Right atrium auricular region (tissue), 2 donors: ENCODE measurements at regions not wholly inside any gene's neighbourhood (a gene's known extent, or its start where the extent isn't known, plus 50 kb on each side); places are given as distances from the start of the nearest gene placed in this dataset.
"Not testable (repeated sequence)": the region's sequence is repeated elsewhere in the genome, so short reads cannot be mapped to it uniquely, and the experiment has no call there.

ENCODE experiments used
- DNase-seq: peaks from one replicate; pipeline ENCODE4 v3.0.0-alpha.2; 2019; ENCODE audit warnings: low spot score
- H3K27ac ChIP-seq, 2 donors: fragments of 200-600 bp; sonication (generic); 1 replicate in 1 of 2; 2 replicates in 1 of 2; pipeline ENCODE4 v1.5.1; 2016 to 2019
- H3K27me3 ChIP-seq, 2 donors: fragments of 200-600 bp; sonication (generic); one replicate each; pipeline versions ENCODE4 v1.5.1 to v1.6.0; 2017 to 2019
- H3K36me3 ChIP-seq: fragments of 200-600 bp; sonication (generic); one replicate; pipeline ENCODE4 v1.5.1; 2016
- H3K4me1 ChIP-seq, 2 donors: fragments of 200-600 bp; sonication (generic); one replicate each; pipeline versions ENCODE4 v1.5.1 to v1.6.0; 2017 to 2019
- H3K4me3 ChIP-seq, 2 donors: fragments of 200-600 bp; sonication (generic); 1 replicate in 1 of 2; 2 replicates in 1 of 2; pipeline ENCODE4 v1.5.1; 2017 to 2019; ENCODE audit warnings: mild to moderate bottlenecking in 1 of 2, moderate library complexity in 1 of 2
- H3K9me3 ChIP-seq, 2 donors: fragments of 200-600 bp; sonication (generic); one replicate each; pipeline ENCODE4 v1.5.1; 2019
- CTCF ChIP-seq, 2 donors: fragments of 200-600 bp; sonication (generic); IDR thresholded peaks; one replicate each; pipeline ENCODE4 v1.5.1; 2019; ENCODE audit warnings: antibody characterized with exemption in 2 of 2

DNA sequence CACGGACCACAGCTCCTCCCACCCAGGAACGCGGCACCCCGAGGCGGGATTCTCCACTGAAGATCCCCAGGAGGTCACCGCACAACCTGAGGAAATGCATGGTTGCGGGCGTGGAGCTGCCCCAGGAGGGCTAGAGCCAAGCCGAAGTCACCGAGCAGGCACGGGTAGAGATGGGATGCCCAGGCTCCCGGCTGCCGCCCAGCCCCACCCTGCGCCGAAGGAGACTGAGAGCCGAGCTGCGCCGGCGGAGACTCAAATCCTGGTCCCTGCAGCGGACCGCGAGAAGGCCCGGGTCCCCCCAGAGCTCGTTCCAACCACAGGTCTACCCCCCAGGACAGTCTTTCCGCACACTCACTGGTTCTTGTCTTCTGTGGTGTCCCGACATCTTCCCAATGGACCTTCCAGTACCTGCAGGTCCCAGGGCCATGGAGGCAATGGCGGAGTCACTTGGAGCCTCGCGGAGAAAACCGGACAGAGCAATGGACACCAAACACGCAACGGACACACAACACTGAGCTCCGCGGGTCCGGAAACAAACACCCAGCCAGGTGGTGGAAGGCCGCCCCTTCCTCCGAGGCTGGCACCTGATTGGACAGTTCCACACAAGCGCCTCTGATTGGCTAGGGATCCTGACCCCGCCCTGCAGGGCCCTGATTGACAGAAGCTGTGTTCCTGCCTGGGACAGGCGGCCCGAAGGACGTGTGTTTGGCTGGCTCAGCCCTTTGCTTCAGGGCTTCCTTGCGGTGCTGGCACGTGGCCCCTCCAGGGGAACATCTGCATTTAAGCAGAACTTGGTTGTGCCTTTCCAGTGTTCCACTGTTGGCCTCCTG is 331.9 kb upstream of the NUPR2 start:
- H3K4me3 ChIP-seq, result peak overlapping the region in 1 of 2 donors; percentile 14
- no peaks in the 10 kb centered on the region for H3K4me1 ChIP-seq
- H3K27me3 ChIP-seq, result no peaks in the 10 kb centered on the region
- H3K36me3 ChIP-seq, result no peaks in the 10 kb centered on the region
- peaks cover 18 to 92% of the 10 kb centered on the region in 2 donors for H3K9me3 ChIP-seq
- no peak for DNase-seq
- TF ChIP-seq CTCF (IDR thresholded peaks at IDR 0.05), result no peak
- H3K27ac ChIP-seq, result no peak overlapping the region

- H3K4me3 ChIP-seq, H3K27me3 ChIP-seq, H3K36me3 ChIP-seq, H3K9me3 ChIP-seq, H3K27ac ChIP-seq, H3K4me1 ChIP-seq, DNase-seq: not testable (repeated sequence)
Measured at GRCh38 chr7:56420528-56420927, 304.3 kb upstream of the NUPR2 start.

DNA sequence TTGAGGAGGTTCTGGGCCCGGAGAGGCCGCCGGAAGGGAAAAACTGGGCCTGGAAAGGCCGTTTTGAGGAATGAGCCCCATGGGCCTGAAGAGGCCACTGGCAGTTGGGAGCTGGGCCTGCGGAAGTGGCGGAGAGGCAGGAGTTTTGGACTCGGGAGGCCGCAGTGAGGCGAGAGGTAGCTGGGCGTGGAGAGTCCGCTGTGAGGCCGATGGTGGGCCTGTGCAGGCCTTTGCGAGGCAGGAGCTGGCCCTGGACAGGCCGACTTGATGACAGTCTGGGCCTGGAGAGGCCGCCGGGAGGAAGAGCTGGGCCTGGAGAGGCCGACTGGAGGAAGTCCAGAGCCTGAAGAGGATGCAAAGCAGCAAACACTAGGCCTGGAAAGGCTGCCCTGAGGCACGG is 259.0 kb upstream of the NUPR2 start:
- Histone ChIP-seq H3K4me3 (no peak overlapping the region), H3K4me1 (no peaks in the 10 kb centered on the region), H3K9me3 (peaks cover 0 to 8% of the 10 kb centered on the region in 2 donors), H3K27me3 (no peaks in the 10 kb centered on the region), H3K27ac (no peak overlapping the region), H3K36me3 (no peaks in the 10 kb centered on the region)
- DNase-seq, result no peak
- no peak for TF ChIP-seq CTCF (IDR thresholded peaks at IDR 0.05)

DNA sequence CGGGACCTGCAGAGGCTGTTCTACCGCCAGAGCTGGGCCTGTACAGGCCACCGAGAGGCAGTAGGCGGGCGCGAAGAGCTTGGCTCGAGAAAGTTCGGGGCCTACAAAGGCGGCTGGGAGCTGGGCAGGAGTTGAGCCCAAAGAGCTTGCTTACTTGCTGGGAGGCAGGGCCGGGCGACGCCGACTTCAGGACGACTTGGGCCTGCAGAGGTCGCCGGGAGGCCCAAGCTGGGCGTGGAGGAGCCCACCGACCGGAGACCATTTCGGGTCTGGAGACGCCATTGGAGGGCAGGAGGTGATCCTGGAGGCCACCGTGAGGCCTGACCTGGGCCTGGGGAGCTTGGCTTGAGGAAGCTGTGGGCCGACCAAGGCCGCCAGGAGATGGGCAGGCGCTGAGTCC is 258.4 kb upstream of the NUPR2 start:
- DNase-seq, H3K27me3 ChIP-seq, H3K36me3 ChIP-seq, H3K4me1 ChIP-seq, H3K4me3 ChIP-seq, H3K9me3 ChIP-seq, H3K27ac ChIP-seq: not testable (repeated sequence)

GRCh38 chr7:56373314-56373713 is 257.1 kb upstream of the NUPR2 start:
- not testable (repeated sequence) for H3K9me3 ChIP-seq, H3K27me3 ChIP-seq, H3K4me1 ChIP-seq, H3K27ac ChIP-seq, H3K36me3 ChIP-seq, H3K4me3 ChIP-seq
- peak; percentile 94 for DNase-seq

DNA sequence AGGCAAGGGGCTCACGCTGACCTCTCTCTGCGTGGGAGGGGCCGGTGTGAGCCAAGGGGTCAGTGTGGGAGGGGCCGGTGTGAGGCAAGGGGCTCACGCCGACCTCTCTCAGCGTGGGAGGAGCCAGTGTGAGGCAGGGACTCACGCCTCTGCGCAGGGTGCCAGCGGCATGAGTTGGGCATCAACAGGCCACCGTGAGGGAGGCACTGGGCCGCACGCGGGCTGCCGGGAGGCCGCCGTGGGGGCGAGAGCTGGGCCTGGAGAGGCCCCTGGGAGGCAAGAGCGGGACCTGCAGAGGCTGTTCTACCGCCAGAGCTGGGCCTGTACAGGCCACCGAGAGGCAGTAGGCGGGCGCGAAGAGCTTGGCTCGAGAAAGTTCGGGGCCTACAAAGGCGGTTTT is 255.6 kb upstream of the NUPR2 start:
- DNase-seq, result peak; percentile 81
- H3K27me3 ChIP-seq, H3K4me3 ChIP-seq, H3K27ac ChIP-seq, H3K36me3 ChIP-seq, H3K4me1 ChIP-seq, H3K9me3 ChIP-seq: not testable (repeated sequence)

DNA sequence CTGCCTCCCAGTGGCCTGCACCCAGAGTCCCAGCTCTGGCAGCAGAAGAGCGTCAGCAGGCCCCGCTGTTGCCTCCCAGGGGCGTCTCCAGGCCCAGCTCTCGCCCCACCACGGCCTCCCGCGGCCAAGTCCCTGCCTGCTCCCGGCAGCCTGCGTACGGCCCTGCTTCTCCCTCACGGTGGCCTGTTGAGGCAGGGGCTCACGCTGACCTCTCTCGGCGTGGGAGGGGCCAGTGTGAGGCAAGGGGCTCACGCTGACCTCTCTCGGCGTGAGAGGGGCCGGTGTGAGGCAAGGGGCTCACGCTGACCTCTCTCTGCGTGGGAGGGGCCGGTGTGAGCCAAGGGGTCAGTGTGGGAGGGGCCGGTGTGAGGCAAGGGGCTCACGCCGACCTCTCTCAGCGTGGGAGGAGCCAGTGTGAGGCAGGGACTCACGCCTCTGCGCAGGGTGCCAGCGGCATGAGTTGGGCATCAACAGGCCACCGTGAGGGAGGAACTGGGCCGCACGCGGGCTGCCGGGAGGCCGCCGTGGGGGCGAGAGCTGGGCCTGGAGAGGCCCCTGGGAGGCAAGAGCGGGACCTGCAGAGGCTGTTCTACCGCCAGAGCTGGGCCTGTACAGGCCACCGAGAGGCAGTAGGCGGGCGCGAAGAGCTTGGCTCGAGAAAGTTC is 254.1 kb upstream of the NUPR2 start:
- not testable (repeated sequence) for H3K27ac ChIP-seq, H3K4me1 ChIP-seq, H3K36me3 ChIP-seq, H3K9me3 ChIP-seq, H3K4me3 ChIP-seq, DNase-seq, H3K27me3 ChIP-seq

- H3K4me1 ChIP-seq, H3K4me3 ChIP-seq, H3K36me3 ChIP-seq, H3K27me3 ChIP-seq, DNase-seq, H3K27ac ChIP-seq, H3K9me3 ChIP-seq: not testable (repeated sequence)
Measured at GRCh38 chr7:56367914-56368313, 251.7 kb upstream of the NUPR2 start.

GRCh38 chr7:56367411-56367810 is 251.2 kb upstream of the NUPR2 start:
- H3K27ac ChIP-seq, H3K27me3 ChIP-seq, H3K4me3 ChIP-seq, H3K9me3 ChIP-seq, DNase-seq, H3K36me3 ChIP-seq, H3K4me1 ChIP-seq: not testable (repeated sequence)

GRCh38 chr7:56366701-56367100 is 250.5 kb upstream of the NUPR2 start:
- not testable (repeated sequence) for H3K27me3 ChIP-seq, H3K27ac ChIP-seq, H3K4me3 ChIP-seq, H3K9me3 ChIP-seq, H3K4me1 ChIP-seq, H3K36me3 ChIP-seq, DNase-seq

DNA sequence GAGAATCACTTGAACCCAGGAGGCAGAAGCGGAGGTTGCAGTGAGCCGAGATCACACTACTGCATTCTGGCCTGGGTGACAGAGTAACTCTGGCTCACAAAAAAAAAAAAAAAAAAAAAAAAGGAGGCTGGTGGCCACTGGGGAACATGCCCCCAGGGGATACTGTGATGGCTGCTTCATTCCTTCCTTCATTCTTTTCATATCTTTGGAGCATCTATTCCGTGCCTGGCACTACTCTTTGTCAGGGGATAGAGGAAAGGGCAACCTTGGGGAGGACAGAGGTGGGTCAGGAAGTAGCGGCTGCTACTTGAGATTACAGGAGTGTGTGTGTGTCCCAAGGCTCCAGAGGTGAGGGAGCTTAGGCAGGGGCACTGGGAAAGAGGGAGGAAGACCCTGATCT is 236.4 kb upstream of the NUPR2 start:
- not testable (repeated sequence) for H3K36me3 ChIP-seq, H3K9me3 ChIP-seq, H3K27ac ChIP-seq, DNase-seq, H3K27me3 ChIP-seq, H3K4me3 ChIP-seq, H3K4me1 ChIP-seq

GRCh38 chr7:56351181-56351580 is 235.0 kb upstream of the NUPR2 start:
- not testable (repeated sequence) for DNase-seq, H3K4me1 ChIP-seq, H3K9me3 ChIP-seq, H3K27ac ChIP-seq, H3K27me3 ChIP-seq, H3K4me3 ChIP-seq, H3K36me3 ChIP-seq

DNA sequence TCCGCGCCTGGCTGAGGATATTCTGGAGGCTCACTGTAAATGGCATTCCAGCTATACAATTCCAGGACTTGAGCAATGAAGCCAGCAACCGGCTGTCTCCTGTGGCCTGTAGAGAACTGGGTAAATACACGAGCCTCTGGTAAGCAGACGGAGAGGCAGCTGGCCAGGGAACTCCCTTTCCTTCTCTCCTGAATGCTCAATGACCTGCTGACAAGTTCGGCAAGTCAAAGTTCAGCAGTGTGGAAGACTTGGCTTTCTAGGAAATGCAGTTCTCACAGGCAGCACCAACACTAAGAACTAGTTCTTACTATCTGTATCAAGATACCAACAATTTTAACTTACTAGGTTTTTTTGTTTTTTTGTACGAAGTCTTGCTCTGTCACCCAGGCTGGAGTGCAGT is 232.1 kb upstream of the NUPR2 start:
- not testable (repeated sequence) for DNase-seq, H3K27me3 ChIP-seq, H3K27ac ChIP-seq, H3K9me3 ChIP-seq, H3K4me1 ChIP-seq, H3K4me3 ChIP-seq, H3K36me3 ChIP-seq
